ENCODE measurements at regions not wholly inside any gene's neighbourhood (a gene's known extent, or its start where the extent isn't known, plus 50 kb on each side); places are given as distances from the start of the nearest gene placed in this dataset.
"Not testable (repeated sequence)": the region's sequence is repeated elsewhere in the genome, so short reads cannot be mapped to it uniquely, and the experiment has no call there.

- no peak for FAIRE-seq
- no peak for DNase-seq (ENCODE audit: low spot score)
Observed at GRCh38 chr1:218925777-218926176, 247.9 kb upstream of the LYPLAL1 start.

- DNase-seq (ENCODE audit: low spot score) (no peak), FAIRE-seq (no peak)
Observed at GRCh38 chr1:218926631-218927030, 247.0 kb upstream of the LYPLAL1 start.

GRCh38 chr1:218930000-218930399 is 243.7 kb upstream of the LYPLAL1 start:
- DNase-seq (ENCODE audit: low spot score), result no peak
- no peak for FAIRE-seq

- FAIRE-seq (no peak), DNase-seq (ENCODE audit: low spot score) (no peak)
Observed at GRCh38 chr1:218930472-218931241, 243.0 kb upstream of the LYPLAL1 start.

- FAIRE-seq, result no peak
- DNase-seq (ENCODE audit: low spot score), result no peak
Observed at GRCh38 chr1:218931324-218931723, 242.4 kb upstream of the LYPLAL1 start.

- FAIRE-seq (no peak), DNase-seq (ENCODE audit: low spot score) (no peak)
Observed at GRCh38 chr1:218933513-218933912, 240.2 kb upstream of the LYPLAL1 start.

GRCh38 chr1:218935408-218935807 is 238.3 kb upstream of the LYPLAL1 start:
- DNase-seq (ENCODE audit: low spot score); FAIRE-seq: not testable (repeated sequence)

GRCh38 chr1:218938259-218938658 is 235.4 kb upstream of the LYPLAL1 start:
- no peak for DNase-seq (ENCODE audit: low spot score)
- no peak for FAIRE-seq

GRCh38 chr1:218939095-218939494 is 234.6 kb upstream of the LYPLAL1 start:
- FAIRE-seq (no peak), DNase-seq (ENCODE audit: low spot score) (no peak)

- DNase-seq (ENCODE audit: low spot score), result no peak
- no peak for FAIRE-seq
Observed at GRCh38 chr1:218942431-218942830, 231.2 kb upstream of the LYPLAL1 start.

GRCh38 chr1:218943371-218943770 is 230.3 kb upstream of the LYPLAL1 start:
- no peak for FAIRE-seq
- DNase-seq (ENCODE audit: low spot score), result no peak

- FAIRE-seq (peak; percentile 82), DNase-seq (ENCODE audit: low spot score) (peak; percentile 33)
Observed at GRCh38 chr1:218945050-218945449, 228.6 kb upstream of the LYPLAL1 start.

GRCh38 chr1:218946147-218946546 is 227.5 kb upstream of the LYPLAL1 start:
- DNase-seq (ENCODE audit: low spot score) (no peak), FAIRE-seq (no peak)

- no peak for FAIRE-seq
Observed at GRCh38 chr1:218948446-218948845, 225.2 kb upstream of the LYPLAL1 start.

GRCh38 chr1:218953386-218953785 is 220.3 kb upstream of the LYPLAL1 start:
- no peak for FAIRE-seq
- no peak for DNase-seq (ENCODE audit: low spot score)

More at GRCh38 chr1:218948446-218948845, 225.2 kb upstream of the LYPLAL1 start:
- DNase-seq (ENCODE audit: low spot score), result no peak

GRCh38 chr1:218957971-218958370 is 215.7 kb upstream of the LYPLAL1 start:
- no peak for FAIRE-seq
- DNase-seq (ENCODE audit: low spot score), result no peak

GRCh38 chr1:218959784-218960183 is 213.9 kb upstream of the LYPLAL1 start:
- no peak for DNase-seq (ENCODE audit: low spot score)
- no peak for FAIRE-seq

- FAIRE-seq (no peak), DNase-seq (ENCODE audit: low spot score) (no peak)
Observed at GRCh38 chr1:218964471-218965185, 209.1 kb upstream of the LYPLAL1 start.

- DNase-seq (ENCODE audit: low spot score) (no peak), FAIRE-seq (no peak)
Observed at GRCh38 chr1:218965821-218966220, 207.9 kb upstream of the LYPLAL1 start.

- FAIRE-seq (no peak), DNase-seq (ENCODE audit: low spot score) (no peak)
Observed at GRCh38 chr1:218967254-218967653, 206.4 kb upstream of the LYPLAL1 start.

- no peak for FAIRE-seq
- no peak for DNase-seq (ENCODE audit: low spot score)
Observed at GRCh38 chr1:218967836-218968235, 205.8 kb upstream of the LYPLAL1 start.

GRCh38 chr1:218969006-218969405 is 204.7 kb upstream of the LYPLAL1 start:
- no peak for DNase-seq (ENCODE audit: low spot score)
- no peak for FAIRE-seq

All from urothelium cell line (cell line).